ENCODE measurements at regions not wholly inside any gene's neighbourhood (a gene's known extent, or its start where the extent isn't known, plus 50 kb on each side); places are given as distances from the start of the nearest gene placed in this dataset.

DNA sequence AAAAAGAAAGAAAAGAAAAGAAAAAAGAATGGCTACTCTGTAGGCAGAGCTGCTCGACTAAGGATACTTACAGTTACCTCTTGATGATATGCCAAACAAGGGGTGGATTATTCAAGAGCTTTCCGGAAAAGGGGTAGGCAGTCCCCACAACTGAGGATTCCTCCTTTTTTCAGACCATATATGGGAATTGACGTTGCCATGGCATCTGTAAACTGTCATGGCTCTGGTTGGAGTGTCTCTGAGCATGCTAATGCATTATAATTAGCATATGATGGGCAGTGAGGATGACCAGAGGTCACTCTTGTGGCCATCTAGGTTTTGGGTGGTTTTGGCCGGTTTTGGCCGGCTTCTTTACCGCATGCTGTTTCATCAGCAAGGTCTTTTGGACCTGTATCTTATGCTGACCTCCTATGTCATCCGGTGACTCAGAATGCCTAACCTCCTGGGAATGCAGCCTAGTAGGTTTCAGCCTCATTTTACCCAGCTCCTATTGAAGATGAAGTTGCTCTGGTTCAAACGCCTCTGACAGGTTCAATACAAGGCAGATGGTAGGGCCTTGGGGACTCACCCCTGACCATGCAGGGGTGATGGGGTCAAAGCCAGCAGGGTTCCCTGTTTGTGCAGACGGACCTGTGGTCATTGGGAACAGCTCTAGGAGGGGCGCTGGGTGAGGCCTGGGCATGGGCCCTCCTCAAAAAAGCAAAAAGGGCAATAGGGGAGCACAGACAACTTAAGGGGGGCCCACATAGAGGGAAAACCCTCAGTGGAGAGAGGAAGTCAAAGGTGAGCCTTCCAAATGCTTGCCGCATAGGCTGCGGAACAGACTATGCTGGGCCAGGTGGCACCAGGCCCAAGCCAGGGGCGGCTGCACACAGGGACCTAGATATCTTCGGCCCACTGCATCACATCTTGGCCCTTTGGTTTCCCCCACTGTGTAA is 251.2 kb upstream of the RAB6C start:
- TF ChIP-seq, protein P1, sequence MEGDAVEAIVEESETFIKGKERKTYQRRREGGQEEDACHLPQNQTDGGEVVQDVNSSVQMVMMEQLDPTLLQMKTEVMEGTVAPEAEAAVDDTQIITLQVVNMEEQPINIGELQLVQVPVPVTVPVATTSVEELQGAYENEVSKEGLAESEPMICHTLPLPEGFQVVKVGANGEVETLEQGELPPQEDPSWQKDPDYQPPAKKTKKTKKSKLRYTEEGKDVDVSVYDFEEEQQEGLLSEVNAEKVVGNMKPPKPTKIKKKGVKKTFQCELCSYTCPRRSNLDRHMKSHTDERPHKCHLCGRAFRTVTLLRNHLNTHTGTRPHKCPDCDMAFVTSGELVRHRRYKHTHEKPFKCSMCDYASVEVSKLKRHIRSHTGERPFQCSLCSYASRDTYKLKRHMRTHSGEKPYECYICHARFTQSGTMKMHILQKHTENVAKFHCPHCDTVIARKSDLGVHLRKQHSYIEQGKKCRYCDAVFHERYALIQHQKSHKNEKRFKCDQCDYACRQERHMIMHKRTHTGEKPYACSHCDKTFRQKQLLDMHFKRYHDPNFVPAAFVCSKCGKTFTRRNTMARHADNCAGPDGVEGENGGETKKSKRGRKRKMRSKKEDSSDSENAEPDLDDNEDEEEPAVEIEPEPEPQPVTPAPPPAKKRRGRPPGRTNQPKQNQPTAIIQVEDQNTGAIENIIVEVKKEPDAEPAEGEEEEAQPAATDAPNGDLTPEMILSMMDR (optimal IDR thresholded peaks at IDR 0.05 in 1 of 3, IDR thresholded peaks at IDR 0.05 in 1 of 3, conservative IDR thresholded peaks at IDR 0.05 in 1 of 3; ENCODE audit: extremely low read depth in 1 of 3, insufficient read depth in 2 of 3, low read length in 3 of 3) = no peak
- no peak for TF ChIP-seq EZH2 (IDR thresholded peaks at IDR 0.05; ENCODE audit: low read length)
